ENCODE measurements at regions not wholly inside any gene's neighbourhood (a gene's known extent, or its start where the extent isn't known, plus 50 kb on each side); places are given as distances from the start of the nearest gene placed in this dataset.
A peak's percentile ranks its signal among the peaks of the same experiment; 100 is the strongest.

- no peaks in the 10 kb centered on the region for H3K79me2 ChIP-seq (ENCODE audit: insufficient read depth, low read length)
- no peak overlapping the region for H3K4me3 ChIP-seq (ENCODE audit: insufficient read depth, low read length, poor library complexity, severe bottlenecking)
- TF ChIP-seq, protein P1, sequence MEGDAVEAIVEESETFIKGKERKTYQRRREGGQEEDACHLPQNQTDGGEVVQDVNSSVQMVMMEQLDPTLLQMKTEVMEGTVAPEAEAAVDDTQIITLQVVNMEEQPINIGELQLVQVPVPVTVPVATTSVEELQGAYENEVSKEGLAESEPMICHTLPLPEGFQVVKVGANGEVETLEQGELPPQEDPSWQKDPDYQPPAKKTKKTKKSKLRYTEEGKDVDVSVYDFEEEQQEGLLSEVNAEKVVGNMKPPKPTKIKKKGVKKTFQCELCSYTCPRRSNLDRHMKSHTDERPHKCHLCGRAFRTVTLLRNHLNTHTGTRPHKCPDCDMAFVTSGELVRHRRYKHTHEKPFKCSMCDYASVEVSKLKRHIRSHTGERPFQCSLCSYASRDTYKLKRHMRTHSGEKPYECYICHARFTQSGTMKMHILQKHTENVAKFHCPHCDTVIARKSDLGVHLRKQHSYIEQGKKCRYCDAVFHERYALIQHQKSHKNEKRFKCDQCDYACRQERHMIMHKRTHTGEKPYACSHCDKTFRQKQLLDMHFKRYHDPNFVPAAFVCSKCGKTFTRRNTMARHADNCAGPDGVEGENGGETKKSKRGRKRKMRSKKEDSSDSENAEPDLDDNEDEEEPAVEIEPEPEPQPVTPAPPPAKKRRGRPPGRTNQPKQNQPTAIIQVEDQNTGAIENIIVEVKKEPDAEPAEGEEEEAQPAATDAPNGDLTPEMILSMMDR (IDR thresholded peaks at IDR 0.05; ENCODE audit: insufficient read depth, low read length, poor library complexity, severe bottlenecking) = no peak
- TF ChIP-seq EZH2phosphoT487 (conservative IDR thresholded peaks at IDR 0.05; ENCODE audit: low read length) = no peak
- H3K9me2 ChIP-seq (replicated peaks; ENCODE audit: insufficient read depth, low read length) = no peaks in the 10 kb centered on the region
- no peaks in the 10 kb centered on the region for H3F3A ChIP-seq (ENCODE audit: insufficient read depth)
- H2AFZ ChIP-seq (ENCODE audit: low read depth, low read length, severe bottlenecking) = no peak overlapping the region
- no peaks in the 10 kb centered on the region for H3K36me3 ChIP-seq (ENCODE audit: low read length)
- H3K9ac ChIP-seq (ENCODE audit: low read length) = no peak overlapping the region
- no peaks in the 10 kb centered on the region for H3K27me3 ChIP-seq (ENCODE audit: low read length)
- H4K20me1 ChIP-seq (ENCODE audit: low read depth, low read length) = no peaks in the 10 kb centered on the region
- H3K4me2 ChIP-seq (ENCODE audit: low read depth, low read length, poor library complexity, severe bottlenecking) = no peak overlapping the region
- no peaks in the 10 kb centered on the region for H3K9me3 ChIP-seq (ENCODE audit: insufficient read depth, low read length)
- no peak overlapping the region for H3K27ac ChIP-seq (ENCODE audit: low read depth, low read length)
These were observed 156.5 kb upstream of the DKK2 start for GRCh38 chr4:107192601-107193000.

DNA sequence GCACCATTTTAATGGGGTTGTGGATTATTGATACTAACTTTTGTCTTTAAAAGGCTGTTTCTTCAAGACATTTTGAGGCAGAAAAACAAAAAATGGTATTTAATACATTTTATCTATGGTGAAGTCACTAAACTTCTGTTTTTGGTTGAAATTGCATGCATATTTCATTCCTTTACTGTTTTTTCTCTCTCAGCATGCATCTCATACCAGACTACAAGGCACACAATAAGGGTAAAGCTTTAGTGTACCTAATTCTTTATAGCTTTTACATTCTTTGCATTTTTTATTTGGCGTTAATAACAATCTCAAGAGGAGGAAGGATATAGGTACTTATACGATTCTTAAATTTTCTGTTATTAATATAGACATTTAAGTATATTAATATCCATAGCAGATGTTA is 151.0 kb upstream of the DKK2 start:
- no peak overlapping the region for H3K27ac ChIP-seq (ENCODE audit: low read depth, low read length)
- H3K4me2 ChIP-seq (ENCODE audit: low read depth, low read length, poor library complexity, severe bottlenecking) = no peak overlapping the region
- H3K36me3 ChIP-seq (ENCODE audit: low read length) = no peaks in the 10 kb centered on the region
- no peaks in the 10 kb centered on the region for H3K79me2 ChIP-seq (ENCODE audit: insufficient read depth, low read length)
- TF ChIP-seq, protein P1 (IDR thresholded peaks at IDR 0.05; ENCODE audit: insufficient read depth, low read length, poor library complexity, severe bottlenecking) = no peak
- TF ChIP-seq EZH2phosphoT487 (conservative IDR thresholded peaks at IDR 0.05; ENCODE audit: low read length) = no peak
- no peak overlapping the region for H2AFZ ChIP-seq (ENCODE audit: low read depth, low read length, severe bottlenecking)
- H4K20me1 ChIP-seq (ENCODE audit: low read depth, low read length) = no peaks in the 10 kb centered on the region
- no peak overlapping the region for H3K4me3 ChIP-seq (ENCODE audit: insufficient read depth, low read length, poor library complexity, severe bottlenecking)
- no peaks in the 10 kb centered on the region for H3K27me3 ChIP-seq (ENCODE audit: low read length)
- no peaks in the 10 kb centered on the region for H3F3A ChIP-seq (ENCODE audit: insufficient read depth)
- no peaks in the 10 kb centered on the region for H3K9me2 ChIP-seq (replicated peaks; ENCODE audit: insufficient read depth, low read length)
- H3K9me3 ChIP-seq (ENCODE audit: insufficient read depth, low read length) = no peaks in the 10 kb centered on the region
- H3K9ac ChIP-seq (ENCODE audit: low read length) = no peak overlapping the region

- H3K4me2 ChIP-seq (ENCODE audit: low read depth, low read length, poor library complexity, severe bottlenecking) = no peak overlapping the region
- no peaks in the 10 kb centered on the region for H3K9me2 ChIP-seq (replicated peaks; ENCODE audit: insufficient read depth, low read length)
- TF ChIP-seq, protein P1 (IDR thresholded peaks at IDR 0.05; ENCODE audit: insufficient read depth, low read length, poor library complexity, severe bottlenecking) = peak; percentile 26
- no peak for TF ChIP-seq EZH2phosphoT487 (conservative IDR thresholded peaks at IDR 0.05; ENCODE audit: low read length)
- no peak overlapping the region for H3K4me3 ChIP-seq (ENCODE audit: insufficient read depth, low read length, poor library complexity, severe bottlenecking)
- no peaks in the 10 kb centered on the region for H3K79me2 ChIP-seq (ENCODE audit: insufficient read depth, low read length)
- no peak overlapping the region for H3K27ac ChIP-seq (ENCODE audit: low read depth, low read length)
- H3K9me3 ChIP-seq (ENCODE audit: insufficient read depth, low read length) = no peaks in the 10 kb centered on the region
- H3K9ac ChIP-seq (ENCODE audit: low read length) = no peak overlapping the region
- H3K36me3 ChIP-seq (ENCODE audit: low read length) = no peaks in the 10 kb centered on the region
- H4K20me1 ChIP-seq (ENCODE audit: low read depth, low read length) = no peaks in the 10 kb centered on the region
- H3F3A ChIP-seq (ENCODE audit: insufficient read depth) = no peaks in the 10 kb centered on the region
- H2AFZ ChIP-seq (ENCODE audit: low read depth, low read length, severe bottlenecking) = no peak overlapping the region
- H3K27me3 ChIP-seq (ENCODE audit: low read length) = no peaks in the 10 kb centered on the region
These were observed 147.2 kb upstream of the DKK2 start for GRCh38 chr4:107183155-107183774.

Measured in SU-DHL-6 (cell line).